H9 (cell line): ENCODE measurements at regions not wholly inside any gene's neighbourhood (a gene's known extent, or its start where the extent isn't known, plus 50 kb on each side); places are given as distances from the start of the nearest gene placed in this dataset.

Experiments used
- DNase-seq: peaks from one replicate; pipeline ENCODE4 v3.0.0-alpha.2; 2017
- H2AFZ ChIP-seq: one replicate; pipeline ENCODE4 v1.6.1; 2013; ENCODE audit warnings: mild to moderate bottlenecking, low read length, control low read depth, moderate library complexity
- H2AK5ac ChIP-seq: 2 replicates; pipeline ENCODE4 v1.6.1; 2013; ENCODE audit warnings: low read length, control low read depth, mixed read lengths; ENCODE audit not compliant: insufficient read length
- H2BK120ac ChIP-seq: one replicate; pipeline ENCODE4 v1.6.1; 2013; ENCODE audit warnings: low read depth, mild to moderate bottlenecking, low read length, control low read depth, inconsistent platforms; ENCODE audit not compliant: poor library complexity, severe bottlenecking
- H2BK12ac ChIP-seq: 2 replicates; pipeline ENCODE4 v1.6.1; 2013; ENCODE audit warnings: low read length, control low read depth, mixed read lengths, low read depth; ENCODE audit not compliant: insufficient read length
- H2BK15ac ChIP-seq: 2 replicates; pipeline ENCODE4 v1.6.1; 2013; ENCODE audit warnings: low read depth, low read length, control low read depth
- H2BK20ac ChIP-seq: one replicate; pipeline ENCODE4 v1.6.1; 2013; ENCODE audit warnings: low read depth, mild to moderate bottlenecking, low read length, control low read depth, inconsistent platforms; ENCODE audit not compliant: poor library complexity, severe bottlenecking
- H2BK5ac ChIP-seq: 2 replicates; pipeline ENCODE4 v1.6.1; 2013; ENCODE audit warnings: low read length, control low read depth, mixed read lengths; ENCODE audit not compliant: insufficient read length
- H3K14ac ChIP-seq: 2 replicates; pipeline ENCODE4 v1.6.1; 2013; ENCODE audit warnings: low read length, control low read depth; ENCODE audit not compliant: insufficient read depth
- H3K18ac ChIP-seq: 2 replicates; pipeline ENCODE4 v1.6.1; 2013; ENCODE audit warnings: low read depth, mild to moderate bottlenecking, mixed read lengths, low read length, control low read depth; ENCODE audit not compliant: insufficient read length
- H3K23ac ChIP-seq: 2 replicates; pipeline ENCODE4 v1.6.1; 2013; ENCODE audit warnings: low read length, control low read depth, mixed read lengths, low read depth; ENCODE audit not compliant: insufficient read length
- H3K23me2 ChIP-seq: 2 replicates; pipeline ENCODE4 v1.6.1; 2013; ENCODE audit warnings: low read depth, mild to moderate bottlenecking, mixed read lengths, low read length, control low read depth; ENCODE audit not compliant: insufficient read length, poor library complexity, severe bottlenecking
- H3K27ac ChIP-seq: 2 replicates; pipeline ENCODE4 v1.5.1; 2013; ENCODE audit warnings: low read length, control low read depth, mixed read lengths, low read depth; ENCODE audit not compliant: insufficient read length
- H3K27me3 ChIP-seq: 2 replicates; pipeline ENCODE4 v1.6.1; 2013; ENCODE audit warnings: low read length, control low read depth, inconsistent platforms; ENCODE audit not compliant: insufficient read depth
- H3K4ac ChIP-seq: 2 replicates; pipeline ENCODE4 v1.6.1; 2013; ENCODE audit warnings: low read depth, mild to moderate bottlenecking, control low read depth, inconsistent platforms, low read length, moderate library complexity
- H3K4me1 ChIP-seq: 2 replicates; pipeline ENCODE4 v1.6.1; 2013; ENCODE audit warnings: low read length, control low read depth, inconsistent platforms; ENCODE audit not compliant: insufficient read depth
- H3K4me2 ChIP-seq: 2 replicates; pipeline ENCODE4 v1.6.1; 2013; ENCODE audit warnings: low read length, control low read depth, mixed read lengths; ENCODE audit not compliant: insufficient read length, insufficient read depth
- H3K56ac ChIP-seq: 2 replicates; pipeline ENCODE4 v1.6.1; 2013; ENCODE audit warnings: low read depth, mild to moderate bottlenecking, mixed read lengths, low read length, control low read depth; ENCODE audit not compliant: insufficient read length
- H3K79me1 ChIP-seq: 2 replicates; pipeline ENCODE4 v1.6.1; 2013; ENCODE audit warnings: low read depth, mild to moderate bottlenecking, moderate library complexity, low read length, control low read depth, inconsistent platforms; ENCODE audit not compliant: insufficient read depth, poor library complexity, severe bottlenecking
- H3K79me2 ChIP-seq: 2 replicates; pipeline ENCODE4 v1.6.1; 2013; ENCODE audit warnings: low read length, control low read depth, inconsistent platforms; ENCODE audit not compliant: insufficient read depth
- H3K9ac ChIP-seq: 2 replicates; pipeline ENCODE4 v1.6.1; 2013; ENCODE audit warnings: low read length, control low read depth, mixed read lengths; ENCODE audit not compliant: insufficient read length; ENCODE audit errors: extremely low read depth
- H3K9me3 ChIP-seq: one replicate; pipeline ENCODE4 v1.6.1; 2013; ENCODE audit warnings: low read depth, low read length, inconsistent platforms; ENCODE audit not compliant: control insufficient read depth
- H3T11ph ChIP-seq: one replicate; pipeline ENCODE4 v1.6.1; 2013; ENCODE audit warnings: mild to moderate bottlenecking, low read length, control low read depth, inconsistent platforms
- H4K20me1 ChIP-seq: one replicate; pipeline ENCODE4 v1.6.1; 2013; ENCODE audit not compliant: control insufficient read depth, insufficient read length, insufficient read depth
- H4K5ac ChIP-seq: 2 replicates; pipeline ENCODE4 v1.6.1; 2013; ENCODE audit warnings: low read depth, mild to moderate bottlenecking, mixed read lengths, low read length, control low read depth; ENCODE audit not compliant: insufficient read length
- H4K8ac ChIP-seq: replicated peaks from 2 replicates; pipeline ENCODE4 v1.6.1; 2013; ENCODE audit warnings: low read length, control low read depth, mixed read lengths, low read depth; ENCODE audit not compliant: insufficient read length
- H4K91ac ChIP-seq: 2 replicates; pipeline ENCODE4 v1.6.1; 2013; ENCODE audit warnings: low read depth, mild to moderate bottlenecking, moderate library complexity, mixed read lengths, low read length, control low read depth; ENCODE audit not compliant: insufficient read length
- H3K27ac Mint-ChIP-seq, 3 experiments: 2 replicates in 2 of 3; 3 replicates in 1 of 3; pipeline ENCODE4 v1.8.0; 2020 to 2021; ENCODE audit warnings: mixed read lengths in 3 of 3, mild to moderate bottlenecking in 1 of 3, moderate library complexity in 1 of 3
- H3K27me3 Mint-ChIP-seq: 2 replicates; pipeline ENCODE4 v1.8.0; 2021; ENCODE audit warnings: low read depth, mild to moderate bottlenecking, moderate library complexity, mixed read lengths
- H3K36me3 Mint-ChIP-seq, 3 experiments: 2 replicates in 2 of 3; 3 replicates in 1 of 3; pipeline ENCODE4 v1.8.0; 2020 to 2021; ENCODE audit warnings: low read depth in 3 of 3, mixed read lengths in 3 of 3; ENCODE audit not compliant: insufficient read depth in 1 of 3
- H3K4me1 Mint-ChIP-seq, 2 experiments: 2 replicates each; pipeline ENCODE4 v1.8.0; 2020; ENCODE audit warnings: mixed read lengths in 2 of 2
- H3K4me3 Mint-ChIP-seq, 2 experiments: 2 replicates in 1 of 2; 3 replicates in 1 of 2; pipeline ENCODE4 v1.8.0; 2020 to 2021; ENCODE audit warnings: mild to moderate bottlenecking in 2 of 2, mixed read lengths in 2 of 2, moderate library complexity in 1 of 2
- H3K9me3 Mint-ChIP-seq, 2 experiments: 2 replicates in 1 of 2; 3 replicates in 1 of 2; pipeline ENCODE4 v1.8.0; 2020; ENCODE audit warnings: mild to moderate bottlenecking in 2 of 2, mixed read lengths in 2 of 2, moderate library complexity in 1 of 2
- CTCF ChIP-seq: fragments of 200-600 bp; sonication (generic); conservative IDR thresholded peaks from 3 replicates; pipeline ENCODE4 v1.8.0; 2021; ENCODE audit warnings: antibody characterized with exemption, mild to moderate bottlenecking
- WGBS: extraction: QIAGEN DNeasy Blood & Tissue Kit; methylation state at CpG from one replicate; pipeline ENCODE4 v1.1.7; 2013; ENCODE audit warnings: missing lambda C conversion rate, low lambda C conversion rate, mixed read lengths; ENCODE audit not compliant: insufficient read length; ENCODE audit errors: extremely low coverage; 5-methylcytosine and 5-hydroxymethylcytosine counted together

GRCh38 chr5:81859624-81860023 is 108.7 kb upstream of the SSBP2 start:
- WGBS = no CpG with 5 or more reads among the region's 6 CpGs
- no peak overlapping the region for H3T11ph ChIP-seq
- H2AK5ac ChIP-seq = no peak overlapping the region
- H3K9me3 ChIP-seq = no peaks in the 10 kb centered on the region
- Mint-ChIP-seq H3K36me3 (no peaks in the 10 kb centered on the region), H3K27me3 (no peaks in the 10 kb centered on the region), H3K4me1 (peaks cover 30 to 39% of the 10 kb centered on the region in 2 experiments), H3K27ac (no peak overlapping the region), H3K4me3 (no peak overlapping the region), H3K9me3 (no peaks in the 10 kb centered on the region)
- H3K27ac ChIP-seq = no peak overlapping the region
- H2AFZ ChIP-seq = no peak overlapping the region
- no peak overlapping the region for H4K5ac ChIP-seq
- H3K4me2 ChIP-seq = no peak overlapping the region
- no peaks in the 10 kb centered on the region for H4K20me1 ChIP-seq
- no peak for TF ChIP-seq CTCF
- no peak overlapping the region for H4K91ac ChIP-seq
- H2BK20ac ChIP-seq = no peak overlapping the region
- no peaks in the 10 kb centered on the region for H3K79me1 ChIP-seq
- H3K56ac ChIP-seq = no peak overlapping the region
- DNase-seq = no peak
- no peak overlapping the region for H2BK5ac ChIP-seq
- H3K9ac ChIP-seq = no peak overlapping the region
- H3K14ac ChIP-seq = no peak overlapping the region
- H2BK12ac ChIP-seq = no peak overlapping the region
- no peaks in the 10 kb centered on the region for H3K79me2 ChIP-seq
- H3K18ac ChIP-seq = no peak overlapping the region
- H2BK120ac ChIP-seq = no peak overlapping the region
- H3K27me3 ChIP-seq = no peaks in the 10 kb centered on the region
- H3K23me2 ChIP-seq = no peaks in the 10 kb centered on the region
- no peak overlapping the region for H4K8ac ChIP-seq
- H3K23ac ChIP-seq = no peak overlapping the region
- H2BK15ac ChIP-seq = no peak overlapping the region
- peaks cover 4% of the 10 kb centered on the region for H3K4me1 ChIP-seq
- H3K4ac ChIP-seq = no peak overlapping the region
